Stimulated activated CD4-positive, alpha-beta T cell treated with anti-CD3 and anti-CD28 coated beads, TNF-alpha, amount 100 ng/mL, for 24 hours (primary cell): ENCODE measurements at regions not wholly inside any gene's neighbourhood (a gene's known extent, or its start where the extent isn't known, plus 50 kb on each side); places are given as distances from the start of the nearest gene placed in this dataset.

Source experiments
- DNase-seq, 3 experiments: peaks; one replicate each; pipeline ENCODE4 v3.0.0-alpha.2; 2020; ENCODE audit warnings: low read depth in 3 of 3

GRCh38 chr20:48571949-48572847, 255.6 kb downstream of the PREX1 start:
- DNase-seq, result no peak

GRCh38 chr20:48569679-48570078, 258.1 kb downstream of the PREX1 start:
- DNase-seq, result no peak

DNA sequence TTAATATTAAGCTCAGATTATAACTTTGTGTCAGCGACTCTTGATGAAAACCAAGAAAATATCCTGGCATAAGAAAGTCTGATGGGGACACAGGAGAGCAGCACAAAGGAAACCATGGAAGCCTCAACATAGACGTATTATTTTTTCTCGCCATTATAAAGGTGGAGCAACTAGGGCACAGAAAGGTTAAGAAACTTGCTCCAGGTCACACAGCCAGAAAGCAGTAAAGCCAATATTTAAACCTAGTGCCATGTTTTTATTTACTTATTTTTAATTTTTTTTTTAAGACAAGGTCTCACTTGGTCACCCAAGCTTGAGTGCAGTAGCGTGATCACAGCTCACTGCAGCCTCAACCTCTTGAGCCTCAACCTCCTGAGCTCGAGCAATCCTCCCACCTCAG, 259.3 kb downstream of the PREX1 start:
- DNase-seq, result no peak

DNA sequence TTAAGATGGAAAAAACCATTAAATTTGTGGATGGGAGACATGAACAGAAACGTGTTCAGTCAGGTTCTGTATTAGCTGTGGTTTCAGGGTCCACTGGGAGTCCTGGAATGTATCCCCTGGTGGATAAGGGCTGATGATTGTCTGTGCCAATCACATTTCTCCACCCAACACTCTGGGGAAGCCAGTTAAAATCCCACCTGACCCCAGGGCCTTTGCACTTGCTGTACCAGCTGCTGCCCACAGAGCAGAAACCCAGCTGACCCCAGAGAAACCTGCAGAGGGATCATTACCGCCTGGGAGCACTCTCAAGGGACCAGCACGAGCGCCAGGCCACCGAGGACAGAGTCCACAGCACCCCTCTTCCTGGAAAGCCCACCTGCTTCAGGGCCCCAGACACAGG, 260.7 kb downstream of the PREX1 start:
- DNase-seq, result no peak

GRCh38 chr20:48564982-48565539, 262.7 kb downstream of the PREX1 start:
- DNase-seq, result no peak

DNA sequence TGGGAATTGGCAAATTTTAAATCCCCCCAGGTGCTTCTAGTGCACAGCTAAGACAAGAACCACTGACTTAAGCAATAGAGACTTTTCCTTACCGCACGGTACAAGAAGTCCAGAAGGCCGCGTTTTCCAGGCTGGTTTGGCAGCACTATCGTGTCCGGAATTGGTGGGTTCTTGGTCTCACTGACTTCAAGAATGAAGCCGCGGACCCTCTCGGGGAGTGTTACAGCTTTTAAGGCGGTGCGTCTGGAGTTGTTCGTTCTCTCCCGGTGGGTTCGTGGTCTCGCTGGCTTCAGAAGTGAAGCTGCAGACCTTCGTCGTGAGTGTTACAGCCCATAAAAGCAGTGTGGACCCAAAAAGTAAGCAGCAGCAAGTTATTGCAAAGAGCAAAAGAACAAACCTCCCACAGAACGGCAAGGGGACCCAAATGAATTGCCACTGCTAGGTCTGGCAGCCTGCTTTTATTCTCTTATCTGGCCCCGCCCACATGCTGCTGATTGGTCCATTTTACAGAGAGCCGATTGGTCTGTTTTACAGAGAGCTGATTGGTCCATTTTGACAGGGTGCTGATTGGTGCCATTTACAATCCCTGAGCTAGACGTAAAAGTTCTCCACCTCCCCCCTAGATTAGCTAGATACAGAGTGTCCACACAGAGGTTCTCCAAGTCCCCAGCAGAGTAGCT, 264.5 kb downstream of the PREX1 start:
- peak in 1 of 3 experiments; percentile 9 for DNase-seq

DNA sequence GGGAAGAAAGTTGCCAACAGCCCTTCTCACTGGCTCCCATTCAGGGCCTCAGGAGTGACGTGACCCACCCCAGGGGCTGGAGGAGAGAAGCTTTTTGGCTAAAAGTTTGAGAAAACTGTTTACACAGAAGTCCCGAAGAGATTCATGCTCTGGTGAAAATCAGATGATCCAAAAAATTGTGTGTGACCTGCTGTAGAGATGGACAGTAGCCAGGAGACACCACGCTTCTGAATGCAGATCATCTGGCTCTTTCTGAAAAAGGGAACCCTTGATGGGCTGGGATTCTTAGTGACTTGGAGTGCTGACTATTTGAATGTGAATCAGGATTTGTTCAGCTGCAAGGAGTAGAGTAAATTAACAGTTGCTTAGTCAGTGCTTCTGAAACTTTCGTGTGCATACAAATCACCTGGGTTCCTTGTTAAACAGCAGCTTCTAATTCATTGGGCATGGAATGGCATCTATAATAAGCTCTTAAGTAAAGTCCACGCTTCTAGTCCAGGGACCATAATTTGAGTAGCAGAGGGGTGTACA, 265.1 kb downstream of the PREX1 start:
- no peak for DNase-seq

DNA sequence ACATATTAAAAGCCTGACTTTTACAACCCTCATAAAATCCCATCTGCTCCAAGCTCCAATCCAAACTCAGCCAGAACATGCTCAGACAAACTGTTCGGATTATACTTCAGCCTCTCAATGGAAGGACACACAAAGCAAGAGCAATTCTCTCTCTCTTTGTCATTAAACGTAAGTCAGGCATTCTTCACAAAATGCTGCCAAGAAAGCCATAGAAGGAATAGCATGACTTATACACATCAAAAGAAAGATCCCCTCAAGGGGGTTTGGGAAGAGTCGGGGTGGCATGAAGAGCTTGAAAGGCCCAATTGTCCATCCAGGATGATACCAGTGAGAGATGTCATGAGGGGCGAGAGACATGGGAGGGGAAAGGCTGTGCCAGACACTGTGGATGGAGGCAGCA, 268.9 kb downstream of the PREX1 start:
- DNase-seq, result no peak

DNA sequence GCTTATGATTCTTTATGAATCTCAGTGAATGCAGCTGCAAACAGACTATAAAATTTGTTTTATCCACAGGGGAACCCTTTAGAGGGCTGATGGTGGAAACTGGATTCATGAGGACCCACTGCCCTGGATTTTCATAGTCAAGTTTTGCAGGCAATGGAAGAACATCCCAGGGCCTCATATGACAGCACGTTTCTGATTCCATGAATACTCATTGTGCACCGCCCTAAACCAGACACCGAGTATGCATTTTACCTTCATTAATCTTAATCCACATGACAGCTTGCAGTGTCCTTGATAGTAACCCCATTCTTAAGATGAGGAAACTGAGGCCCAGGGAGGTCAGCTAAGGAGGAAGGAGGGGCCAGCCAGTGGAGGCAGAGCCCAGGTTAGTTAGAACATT, 270.4 kb downstream of the PREX1 start:
- no peak for DNase-seq

DNA sequence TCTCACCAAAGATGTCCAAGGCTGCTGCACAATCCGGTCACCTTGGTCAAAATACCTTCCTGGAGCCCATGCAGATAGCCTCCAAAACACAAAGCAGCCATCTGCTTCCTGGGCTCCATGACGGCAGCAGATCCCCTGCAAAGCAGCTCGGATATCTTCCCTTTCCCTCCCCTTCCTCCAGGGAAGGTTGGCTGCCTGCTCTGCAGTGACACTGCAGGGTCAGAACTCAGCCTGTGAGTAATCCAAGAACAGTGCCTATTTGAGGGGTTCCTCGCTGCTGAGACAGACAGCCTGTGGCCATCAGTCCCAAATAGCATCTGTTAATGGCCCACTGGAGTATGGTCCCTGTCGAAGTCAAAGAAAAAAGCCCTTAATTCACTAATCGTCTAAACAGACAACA, 270.8 kb downstream of the PREX1 start:
- no peak for DNase-seq

GRCh38 chr20:48552550-48552949, 275.2 kb downstream of the PREX1 start:
- no peak for DNase-seq

GRCh38 chr20:48550814-48551213, 277.0 kb downstream of the PREX1 start:
- DNase-seq, result no peak

DNA sequence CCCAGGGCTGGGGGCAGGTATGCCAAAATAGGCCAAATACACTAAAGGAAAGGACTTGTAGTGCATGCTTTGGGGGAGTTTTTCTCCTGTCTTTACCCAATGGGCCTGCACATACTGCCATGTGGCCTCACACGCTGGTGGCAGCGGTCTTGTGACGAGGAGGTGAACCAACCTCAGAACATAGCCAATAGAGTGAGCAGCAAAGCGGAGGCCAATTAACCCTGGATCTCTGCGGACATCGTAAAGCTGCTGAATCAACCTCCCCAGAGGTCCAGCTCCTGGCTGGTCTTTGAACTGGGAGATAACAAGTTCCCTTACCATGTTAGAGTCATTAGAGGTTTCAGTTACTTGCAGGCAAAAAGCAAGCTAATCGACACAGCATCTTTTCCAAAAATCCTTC, 280.1 kb downstream of the PREX1 start:
- DNase-seq, result no peak

- DNase-seq, result no peak
These were observed 283.1 kb downstream of the PREX1 start for GRCh38 chr20:48544402-48545339.

- no peak for DNase-seq
These were observed 286.2 kb downstream of the PREX1 start for GRCh38 chr20:48541581-48542071.

DNA sequence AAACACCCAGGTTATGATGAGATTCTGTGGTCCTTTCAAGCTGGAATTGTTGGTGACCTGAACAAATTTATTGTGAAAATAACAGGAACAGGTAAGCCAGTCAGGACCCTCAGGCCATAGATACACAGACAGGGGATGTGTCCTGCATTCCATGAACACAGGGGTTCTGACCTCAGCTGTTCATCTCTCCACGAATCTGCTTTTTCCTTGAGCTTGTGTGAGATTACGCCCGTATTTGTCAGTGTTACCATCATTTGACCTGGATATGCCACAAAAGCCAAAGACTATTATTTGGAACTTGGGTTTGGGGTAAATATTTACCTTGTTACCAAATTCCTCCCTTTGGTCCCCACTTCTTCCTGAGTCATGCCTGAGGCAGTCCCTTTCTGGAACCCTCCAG, 288.9 kb downstream of the PREX1 start:
- no peak for DNase-seq

DNA sequence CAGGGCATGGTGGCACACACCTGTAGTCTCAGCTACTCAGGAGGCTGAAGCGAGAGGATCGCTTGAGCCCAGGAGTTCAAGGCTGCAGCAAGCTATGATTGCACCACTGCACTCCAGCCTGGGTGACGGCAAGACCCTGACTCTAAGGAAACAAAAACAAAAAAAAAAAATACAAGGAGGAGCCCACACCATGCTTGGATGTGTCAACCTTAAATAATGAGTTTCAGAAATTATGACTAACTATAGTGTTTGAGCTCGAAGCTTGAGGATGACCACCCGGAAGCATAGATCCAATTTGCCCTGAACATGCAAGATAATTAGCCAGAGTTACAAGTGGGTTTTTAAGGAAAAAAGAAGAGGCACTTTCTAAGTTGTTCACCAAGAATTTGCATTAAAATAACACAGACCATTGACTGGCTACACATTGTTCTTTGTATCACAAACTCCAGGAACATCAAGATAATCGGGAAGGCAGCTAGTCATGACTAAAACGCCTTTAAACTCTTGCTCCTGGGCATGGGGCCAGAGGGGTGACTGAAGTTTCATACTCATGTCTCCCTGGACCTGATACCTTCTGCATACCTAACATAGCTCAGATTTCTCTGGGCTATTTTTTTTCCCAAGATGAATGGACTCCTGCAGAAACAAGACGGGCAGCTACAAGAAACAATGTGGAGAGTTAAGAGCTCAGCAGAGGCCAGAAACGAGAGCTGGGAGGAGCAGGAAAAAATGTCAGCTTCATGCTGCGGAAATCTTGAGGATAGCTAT, 289.6 kb downstream of the PREX1 start:
- DNase-seq, result no peak

- no peak for DNase-seq
These were observed 291.6 kb downstream of the PREX1 start for GRCh38 chr20:48536206-48536605.

DNA sequence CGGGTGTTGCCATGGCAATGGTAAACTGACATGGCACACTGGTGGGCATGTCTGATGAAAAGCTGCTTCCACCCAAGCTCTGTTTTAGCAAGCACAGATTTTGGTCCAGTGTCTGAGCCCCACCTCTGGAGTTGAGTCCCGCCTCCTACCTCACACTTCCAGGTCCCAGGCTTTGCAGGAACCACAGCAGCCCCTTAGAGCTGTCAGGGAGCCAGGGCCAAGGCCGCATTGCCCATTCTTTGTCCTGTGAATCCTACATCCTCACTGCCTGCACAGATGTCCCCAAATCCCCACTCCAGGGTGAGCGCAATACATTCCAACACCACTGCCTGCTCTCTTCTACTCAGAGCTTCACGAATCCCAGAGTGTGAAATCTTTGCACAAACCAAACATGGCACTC, 292.2 kb downstream of the PREX1 start:
- no peak for DNase-seq

DNA sequence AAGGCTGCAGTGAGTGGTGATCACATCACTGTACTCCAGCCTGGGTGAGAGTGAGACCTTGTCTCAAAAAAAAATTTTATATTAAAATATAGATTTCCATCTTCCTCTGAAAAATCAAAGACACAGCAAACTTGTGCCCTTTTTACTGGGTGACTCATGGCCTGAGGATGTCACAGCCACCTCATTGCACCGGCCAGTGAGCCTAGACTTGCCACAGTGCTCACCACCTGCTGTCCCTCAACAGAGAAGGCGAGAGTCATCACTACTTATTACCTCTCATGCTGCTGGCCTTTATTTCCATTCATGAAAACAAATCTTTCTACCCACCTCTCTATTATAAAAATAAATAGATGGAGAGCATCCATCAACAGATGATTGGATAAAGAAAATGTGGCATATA, 295.8 kb downstream of the PREX1 start:
- DNase-seq, result no peak

- no peak for DNase-seq
These were observed 296.3 kb downstream of the PREX1 start for GRCh38 chr20:48531505-48531904.
